ENCODE measurements at regions not wholly inside any gene's neighbourhood (a gene's known extent, or its start where the extent isn't known, plus 50 kb on each side); places are given as distances from the start of the nearest gene placed in this dataset.

DNA sequence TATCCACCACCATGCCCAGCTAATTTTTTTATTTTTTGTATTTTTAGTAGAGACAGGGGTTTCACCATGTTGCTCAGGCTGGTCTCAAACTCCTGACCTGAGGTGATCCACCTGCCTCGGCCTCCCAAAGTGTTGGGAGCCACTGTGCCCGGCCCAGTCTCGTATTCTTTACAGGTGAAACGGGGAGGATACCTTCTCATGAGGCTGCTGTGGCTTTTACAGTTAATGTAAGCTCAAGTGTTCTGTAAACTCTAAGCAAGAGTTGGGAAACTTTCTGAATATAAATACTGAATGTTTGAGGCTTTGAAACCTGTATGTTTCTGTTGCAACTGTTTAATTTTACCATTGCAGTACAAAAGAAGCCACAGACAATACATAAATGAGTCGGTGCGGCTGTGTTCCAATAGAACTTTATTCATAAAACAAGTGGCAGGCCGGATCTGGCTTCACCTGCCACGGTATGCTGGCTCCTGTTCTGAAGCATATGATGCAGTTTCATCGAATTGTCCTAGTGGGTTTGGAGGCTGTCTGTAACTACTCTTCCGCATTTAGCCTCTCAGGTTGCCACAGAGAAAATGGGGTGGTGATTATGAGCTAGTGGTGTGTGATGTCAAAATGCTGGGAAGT lies 192.5 kb upstream of the ZFP64 start:
- Histone ChIP-seq H3K4me3 (ENCODE audit: low read depth, low read length) (no peak overlapping the region), H3K27ac (ENCODE audit: low read depth, low read length) (no peak overlapping the region), H3K27me3 (ENCODE audit: control insufficient read depth, insufficient read depth, low read length) (no peaks in the 10 kb centered on the region), H3K9me3 (ENCODE audit: control insufficient read depth, insufficient read depth, low read length) (no peaks in the 10 kb centered on the region)
- POLR2A ChIA-PET, result no interaction called here
- CTCF ChIA-PET, result interaction anchor here (1.2 kb wide), 1 partner anchor 72 kb away, joined by 4 read pairs; no protein-coding TSS in a partner anchor
- TF ChIP-seq, protein P1, sequence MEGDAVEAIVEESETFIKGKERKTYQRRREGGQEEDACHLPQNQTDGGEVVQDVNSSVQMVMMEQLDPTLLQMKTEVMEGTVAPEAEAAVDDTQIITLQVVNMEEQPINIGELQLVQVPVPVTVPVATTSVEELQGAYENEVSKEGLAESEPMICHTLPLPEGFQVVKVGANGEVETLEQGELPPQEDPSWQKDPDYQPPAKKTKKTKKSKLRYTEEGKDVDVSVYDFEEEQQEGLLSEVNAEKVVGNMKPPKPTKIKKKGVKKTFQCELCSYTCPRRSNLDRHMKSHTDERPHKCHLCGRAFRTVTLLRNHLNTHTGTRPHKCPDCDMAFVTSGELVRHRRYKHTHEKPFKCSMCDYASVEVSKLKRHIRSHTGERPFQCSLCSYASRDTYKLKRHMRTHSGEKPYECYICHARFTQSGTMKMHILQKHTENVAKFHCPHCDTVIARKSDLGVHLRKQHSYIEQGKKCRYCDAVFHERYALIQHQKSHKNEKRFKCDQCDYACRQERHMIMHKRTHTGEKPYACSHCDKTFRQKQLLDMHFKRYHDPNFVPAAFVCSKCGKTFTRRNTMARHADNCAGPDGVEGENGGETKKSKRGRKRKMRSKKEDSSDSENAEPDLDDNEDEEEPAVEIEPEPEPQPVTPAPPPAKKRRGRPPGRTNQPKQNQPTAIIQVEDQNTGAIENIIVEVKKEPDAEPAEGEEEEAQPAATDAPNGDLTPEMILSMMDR (IDR thresholded peaks at IDR 0.05; ENCODE audit: low read depth, low read length), result no peak
- DNase-seq (ENCODE audit: low read depth, low spot score), result no peak

DNA sequence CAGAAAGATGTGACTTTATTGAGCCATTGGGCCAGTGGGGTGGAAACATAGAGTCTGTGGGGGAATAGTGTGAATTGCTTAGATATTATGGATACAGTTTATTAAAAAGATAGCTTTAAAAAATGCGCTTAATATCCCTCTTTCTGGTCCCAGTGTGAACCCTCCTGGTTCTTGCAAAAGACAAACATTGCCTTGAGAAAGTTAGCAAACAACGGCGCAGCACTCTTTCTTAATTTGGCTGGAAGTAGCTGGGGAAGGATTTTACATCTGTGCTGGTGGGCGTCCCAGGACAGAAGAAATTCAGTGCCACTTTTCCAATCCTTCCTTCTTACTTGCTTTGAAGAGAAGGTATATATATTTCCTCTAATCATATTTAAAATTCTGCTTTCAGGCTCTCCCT lies 191.4 kb upstream of the ZFP64 start:
- no peaks in the 10 kb centered on the region for H3K27me3 ChIP-seq (ENCODE audit: control insufficient read depth, insufficient read depth, low read length)
- ChIA-PET POLR2A (no interaction called here), CTCF (interaction anchor here (1.2 to 1.6 kb wide), 2 partner anchors 71 to 1165 kb away, joined by 3 to 4 read pairs; no protein-coding TSS in a partner anchor)
- TF ChIP-seq, protein P1 (IDR thresholded peaks at IDR 0.05; ENCODE audit: low read depth, low read length), result no peak
- DNase-seq (ENCODE audit: low read depth, low spot score), result no peak
- H3K9me3 ChIP-seq (ENCODE audit: control insufficient read depth, insufficient read depth, low read length), result no peaks in the 10 kb centered on the region
- no peak overlapping the region for H3K27ac ChIP-seq (ENCODE audit: low read depth, low read length)
- H3K4me3 ChIP-seq (ENCODE audit: low read depth, low read length), result no peak overlapping the region

DNA sequence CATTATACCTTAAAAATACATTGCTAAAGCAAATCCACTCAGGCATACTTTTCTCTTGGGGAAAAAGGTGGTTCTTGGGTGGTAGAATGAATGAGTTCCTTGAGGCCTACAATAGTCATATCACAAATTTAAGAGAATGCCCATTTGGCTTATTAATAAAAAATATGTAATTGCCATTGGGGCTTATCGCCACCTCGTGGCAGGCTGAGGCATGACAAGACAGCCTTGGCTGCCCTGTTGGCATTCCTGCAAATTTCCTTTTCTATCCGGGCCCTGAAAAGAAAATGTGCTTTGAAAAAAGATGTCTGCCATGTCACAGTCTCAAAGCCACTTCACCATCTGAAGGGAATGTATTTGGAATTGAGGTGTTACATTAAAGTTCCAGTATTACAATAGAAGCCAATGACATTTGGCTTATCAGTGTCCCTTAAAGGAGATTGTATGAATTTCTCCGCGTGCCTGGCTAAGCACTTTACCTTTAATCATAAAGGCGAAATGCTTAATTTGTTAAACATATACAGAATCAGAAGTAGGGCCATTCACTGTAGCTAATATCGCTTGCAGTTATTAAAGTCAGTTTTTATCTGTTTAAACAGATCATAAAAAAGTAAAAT lies 188.3 kb upstream of the ZFP64 start:
- no peak for DNase-seq (ENCODE audit: low read depth, low spot score)
- Histone ChIP-seq H3K27me3 (ENCODE audit: control insufficient read depth, insufficient read depth, low read length) (no peaks in the 10 kb centered on the region), H3K4me3 (ENCODE audit: low read depth, low read length) (no peak overlapping the region), H3K27ac (ENCODE audit: low read depth, low read length) (no peak overlapping the region), H3K9me3 (ENCODE audit: control insufficient read depth, insufficient read depth, low read length) (no peaks in the 10 kb centered on the region)
- CTCF ChIA-PET, result interaction anchor here (0.6 to 2.4 kb wide), 10 partner anchors 8 to 251 kb away, joined by 3 to 10 read pairs (median 4); no protein-coding TSS in a partner anchor
- TF ChIP-seq, protein P1 (IDR thresholded peaks at IDR 0.05; ENCODE audit: low read depth, low read length), result peak; percentile 95
- POLR2A ChIA-PET, result no interaction called here

DNA sequence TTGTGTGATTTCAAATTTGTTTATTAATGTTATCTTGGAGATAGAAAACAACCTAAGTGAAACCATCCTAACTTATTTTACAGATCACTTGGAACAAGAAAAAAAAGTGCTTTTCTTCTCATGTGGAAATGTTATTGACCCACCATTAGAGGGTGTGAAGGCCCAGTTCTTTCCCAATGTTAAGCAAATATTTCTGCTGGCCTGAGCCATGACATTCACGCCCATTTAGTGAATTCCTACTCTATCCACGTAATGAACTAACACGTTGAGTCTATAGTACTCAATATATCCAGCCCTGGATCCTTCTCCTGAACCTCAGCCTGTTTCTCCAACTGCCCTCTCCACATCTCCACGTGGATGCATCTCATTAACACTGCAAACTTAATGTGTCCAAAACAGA lies 180.6 kb upstream of the ZFP64 start:
- no peak for DNase-seq (ENCODE audit: low read depth, low spot score)

DNA sequence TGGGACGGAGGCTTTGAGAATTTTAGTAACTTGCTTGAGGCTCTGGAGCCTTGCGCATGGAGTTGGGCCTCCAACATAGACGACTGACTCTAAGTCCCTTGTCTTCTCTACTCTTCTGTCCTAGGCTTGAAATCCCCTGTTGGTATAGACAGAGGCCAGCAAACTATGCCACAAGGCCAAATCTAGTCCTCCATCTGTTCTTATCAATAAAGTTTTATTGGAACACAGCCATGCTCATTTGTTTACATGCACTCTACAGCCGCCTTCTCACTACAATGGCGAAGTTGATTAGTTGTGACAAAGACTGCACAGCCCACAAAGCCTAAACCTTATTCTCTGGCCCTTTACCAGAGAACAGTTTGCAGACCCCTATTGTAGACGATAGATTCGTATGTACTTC lies 174.1 kb upstream of the ZFP64 start:
- no peaks in the 10 kb centered on the region for H3K9me3 ChIP-seq (ENCODE audit: control insufficient read depth, insufficient read depth, low read length)
- H3K4me3 ChIP-seq (ENCODE audit: low read depth, low read length), result no peak overlapping the region
- H3K27ac ChIP-seq (ENCODE audit: low read depth, low read length), result no peak overlapping the region
- ChIA-PET CTCF (no interaction called here), POLR2A (no interaction called here)
- DNase-seq (ENCODE audit: low read depth, low spot score), result no peak
- H3K27me3 ChIP-seq (ENCODE audit: control insufficient read depth, insufficient read depth, low read length), result no peaks in the 10 kb centered on the region
- TF ChIP-seq, protein P1 (IDR thresholded peaks at IDR 0.05; ENCODE audit: low read depth, low read length), result no peak

More for the DNA sequence above, 180.6 kb upstream of the ZFP64 start:
- Histone ChIP-seq H3K27ac (ENCODE audit: low read depth, low read length) (no peak overlapping the region), H3K9me3 (ENCODE audit: control insufficient read depth, insufficient read depth, low read length) (no peaks in the 10 kb centered on the region), H3K4me3 (ENCODE audit: low read depth, low read length) (no peak overlapping the region), H3K27me3 (ENCODE audit: control insufficient read depth, insufficient read depth, low read length) (no peaks in the 10 kb centered on the region)
- ChIA-PET CTCF (no interaction called here), POLR2A (no interaction called here)
- TF ChIP-seq, protein P1 (IDR thresholded peaks at IDR 0.05; ENCODE audit: low read depth, low read length), result no peak

Data from AG04450 (cell line).